ENCODE measurements at regions not wholly inside any gene's neighbourhood (a gene's known extent, or its start where the extent isn't known, plus 50 kb on each side); places are given as distances from the start of the nearest gene placed in this dataset.

DNA sequence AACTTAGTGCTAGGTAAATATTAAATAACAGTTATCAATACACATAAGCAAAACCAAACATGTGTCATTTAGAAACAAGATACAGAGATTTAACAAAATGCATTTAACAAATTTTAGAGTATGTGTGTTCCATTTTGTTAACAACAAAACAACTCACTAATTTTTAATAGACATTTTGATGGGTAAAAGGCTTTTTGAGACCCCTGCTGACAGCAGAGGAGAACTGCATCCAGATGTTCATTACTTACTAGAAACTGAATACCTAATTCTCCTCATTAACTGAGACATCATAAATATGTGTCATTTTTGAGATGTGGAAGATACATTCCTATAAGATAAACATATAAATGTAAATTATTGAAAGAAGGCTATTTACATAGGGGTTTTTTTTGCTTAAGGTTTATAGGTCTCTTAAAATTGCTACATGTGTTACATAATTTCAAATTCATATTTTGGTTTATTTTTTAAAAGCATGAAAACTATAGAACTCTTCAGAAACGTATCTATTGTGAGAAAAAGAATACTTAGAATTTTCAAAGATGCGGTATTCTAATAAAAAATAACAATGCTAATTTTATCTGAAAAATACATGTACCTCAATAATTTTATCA, 1009.8 kb downstream of the TUSC7 start:
- TF ChIP-seq, protein P1, sequence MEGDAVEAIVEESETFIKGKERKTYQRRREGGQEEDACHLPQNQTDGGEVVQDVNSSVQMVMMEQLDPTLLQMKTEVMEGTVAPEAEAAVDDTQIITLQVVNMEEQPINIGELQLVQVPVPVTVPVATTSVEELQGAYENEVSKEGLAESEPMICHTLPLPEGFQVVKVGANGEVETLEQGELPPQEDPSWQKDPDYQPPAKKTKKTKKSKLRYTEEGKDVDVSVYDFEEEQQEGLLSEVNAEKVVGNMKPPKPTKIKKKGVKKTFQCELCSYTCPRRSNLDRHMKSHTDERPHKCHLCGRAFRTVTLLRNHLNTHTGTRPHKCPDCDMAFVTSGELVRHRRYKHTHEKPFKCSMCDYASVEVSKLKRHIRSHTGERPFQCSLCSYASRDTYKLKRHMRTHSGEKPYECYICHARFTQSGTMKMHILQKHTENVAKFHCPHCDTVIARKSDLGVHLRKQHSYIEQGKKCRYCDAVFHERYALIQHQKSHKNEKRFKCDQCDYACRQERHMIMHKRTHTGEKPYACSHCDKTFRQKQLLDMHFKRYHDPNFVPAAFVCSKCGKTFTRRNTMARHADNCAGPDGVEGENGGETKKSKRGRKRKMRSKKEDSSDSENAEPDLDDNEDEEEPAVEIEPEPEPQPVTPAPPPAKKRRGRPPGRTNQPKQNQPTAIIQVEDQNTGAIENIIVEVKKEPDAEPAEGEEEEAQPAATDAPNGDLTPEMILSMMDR (IDR thresholded peaks at IDR 0.05 in 8 of 11, conservative IDR thresholded peaks at IDR 0.05 in 3 of 11) = peak; percentile 27 to 75 (median 54)
- TF ChIP-seq POLR2A (IDR thresholded peaks at IDR 0.05) (no peak), POLR2AphosphoS5 (IDR thresholded peaks at IDR 0.05) (no peak)

All from spleen (tissue), 7 donors.